SJSA1 (cell line): ENCODE measurements at regions not wholly inside any gene's neighbourhood (a gene's known extent, or its start where the extent isn't known, plus 50 kb on each side); places are given as distances from the start of the nearest gene placed in this dataset.
"Not testable (repeated sequence)": the region's sequence is repeated elsewhere in the genome, so short reads cannot be mapped to it uniquely, and the experiment has no call there.

Experiments
- DNase-seq, 2 experiments: peaks; one replicate each; pipeline ENCODE4 v3.0.0-alpha.2; 2015 to 2020; ENCODE audit warnings: low spot score in 2 of 2, low read depth in 1 of 2
- H3K27ac ChIP-seq: fragments of 250-450 bp; sonication (Bioruptor Pico); 2 replicates; pipeline ENCODE4 v1.5.1; 2020; ENCODE audit warnings: mild to moderate bottlenecking, moderate library complexity
- H3K27me3 ChIP-seq: fragments of 250-450 bp; sonication (Bioruptor Pico); replicated peaks from 2 replicates; pipeline ENCODE4 v1.5.1; 2020; ENCODE audit warnings: mild to moderate bottlenecking, moderate library complexity
- H3K36me3 ChIP-seq: fragments of 250-450 bp; sonication (Bioruptor Pico); 2 replicates; pipeline ENCODE4 v1.5.1; 2020; ENCODE audit warnings: mild to moderate bottlenecking
- H3K4me1 ChIP-seq: fragments of 250-450 bp; sonication (Bioruptor Pico); replicated peaks from 2 replicates; pipeline ENCODE4 v1.6.1; 2021; ENCODE audit warnings: mild to moderate bottlenecking
- H3K4me3 ChIP-seq: fragments of 250-450 bp; sonication (Bioruptor Pico); 2 replicates; pipeline ENCODE4 v1.5.1; 2020; ENCODE audit warnings: mild to moderate bottlenecking
- H3K9me3 ChIP-seq: fragments of 250-450 bp; sonication (Bioruptor Pico); replicated peaks from 2 replicates; pipeline ENCODE4 v1.5.1; 2020; ENCODE audit warnings: mild to moderate bottlenecking

- H3K27me3 ChIP-seq = no peaks in the 10 kb centered on the region; the same call in 1 of the 2 replicates
- H3K4me1 ChIP-seq = no peaks in the 10 kb centered on the region
- no peaks in the 10 kb centered on the region for H3K36me3 ChIP-seq
- no peak for DNase-seq
- no peak overlapping the region for H3K4me3 ChIP-seq
- no peak overlapping the region for H3K27ac ChIP-seq
- no peaks in the 10 kb centered on the region for H3K9me3 ChIP-seq
Measured at GRCh38 chr12:46067094-46067493, 76.7 kb upstream of the SCAF11 start.

GRCh38 chr12:46065412-46066166, 75.2 kb upstream of the SCAF11 start:
- H3K27ac ChIP-seq = no peak overlapping the region
- no peak overlapping the region for H3K4me3 ChIP-seq
- no peak for DNase-seq
- no peaks in the 10 kb centered on the region for H3K36me3 ChIP-seq
- H3K27me3 ChIP-seq = no peaks in the 10 kb centered on the region; the same call in 1 of the 2 replicates
- H3K9me3 ChIP-seq = no peaks in the 10 kb centered on the region
- H3K4me1 ChIP-seq = no peaks in the 10 kb centered on the region

DNA sequence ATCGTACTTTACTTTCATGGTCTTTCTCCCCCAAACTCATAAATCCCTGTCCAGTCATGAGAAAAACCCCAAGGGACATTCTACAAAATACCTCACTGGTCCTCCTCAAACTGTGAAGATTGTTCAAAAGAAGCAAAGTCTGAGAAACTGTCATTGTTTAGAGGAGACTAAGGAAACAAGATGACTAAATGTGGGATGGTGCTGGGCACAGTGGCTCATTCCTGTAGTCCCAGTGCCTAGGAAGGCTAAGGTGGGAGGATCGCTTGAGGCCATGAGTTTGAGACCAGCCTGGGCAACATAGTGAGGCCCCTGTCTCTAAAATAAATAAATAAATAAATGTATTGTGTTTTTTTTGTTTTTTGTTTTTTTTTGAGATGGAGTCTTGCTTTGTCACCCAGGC, 74.2 kb upstream of the SCAF11 start:
- Histone ChIP-seq H3K27ac (no peak overlapping the region), H3K4me3 (no peak overlapping the region), H3K36me3 (no peaks in the 10 kb centered on the region), H3K27me3 (no peaks in the 10 kb centered on the region; the same call in 1 of the 2 replicates), H3K9me3 (no peaks in the 10 kb centered on the region), H3K4me1 (no peaks in the 10 kb centered on the region)
- DNase-seq = no peak

- not testable (repeated sequence) for DNase-seq, H3K27ac ChIP-seq, H3K4me1 ChIP-seq, H3K9me3 ChIP-seq, H3K4me3 ChIP-seq, H3K36me3 ChIP-seq, H3K27me3 ChIP-seq
Measured at GRCh38 chr12:46058697-46059096, 68.3 kb upstream of the SCAF11 start.

GRCh38 chr12:46050805-46051204, 60.4 kb upstream of the SCAF11 start:
- no peak for DNase-seq
- H3K27ac ChIP-seq = no peak overlapping the region
- H3K27me3 ChIP-seq = no peaks in the 10 kb centered on the region
- peaks cover 3% of the 10 kb centered on the region; the same call in 1 of the 2 replicates for H3K9me3 ChIP-seq
- H3K36me3 ChIP-seq = no peaks in the 10 kb centered on the region
- H3K4me3 ChIP-seq = no peak overlapping the region
- H3K4me1 ChIP-seq = no peaks in the 10 kb centered on the region

GRCh38 chr12:46049665-46050064, 59.3 kb upstream of the SCAF11 start:
- peaks cover 3% of the 10 kb centered on the region; the same call in 1 of the 2 replicates for H3K9me3 ChIP-seq
- no peaks in the 10 kb centered on the region for H3K27me3 ChIP-seq
- no peak for DNase-seq
- no peak overlapping the region for H3K4me3 ChIP-seq
- no peaks in the 10 kb centered on the region for H3K36me3 ChIP-seq
- H3K27ac ChIP-seq = no peak overlapping the region
- no peaks in the 10 kb centered on the region for H3K4me1 ChIP-seq

GRCh38 chr12:46046436-46046835, 56.1 kb upstream of the SCAF11 start:
- H3K36me3 ChIP-seq = no peaks in the 10 kb centered on the region
- H3K4me1 ChIP-seq = no peaks in the 10 kb centered on the region
- no peaks in the 10 kb centered on the region for H3K27me3 ChIP-seq
- no peak overlapping the region for H3K27ac ChIP-seq
- H3K4me3 ChIP-seq = no peak overlapping the region
- H3K9me3 ChIP-seq = peaks cover 3% of the 10 kb centered on the region; the same call in 1 of the 2 replicates
- no peak for DNase-seq

- Histone ChIP-seq H3K9me3 (no peaks in the 10 kb centered on the region), H3K4me3 (no peak overlapping the region), H3K27me3 (no peaks in the 10 kb centered on the region), H3K36me3 (no peaks in the 10 kb centered on the region), H3K27ac (no peak overlapping the region), H3K4me1 (no peaks in the 10 kb centered on the region)
- DNase-seq = no peak
Measured at GRCh38 chr12:46043972-46044520, 53.7 kb upstream of the SCAF11 start.
